ENCODE measurements at regions not wholly inside any gene's neighbourhood (a gene's known extent, or its start where the extent isn't known, plus 50 kb on each side); places are given as distances from the start of the nearest gene placed in this dataset.

DNA sequence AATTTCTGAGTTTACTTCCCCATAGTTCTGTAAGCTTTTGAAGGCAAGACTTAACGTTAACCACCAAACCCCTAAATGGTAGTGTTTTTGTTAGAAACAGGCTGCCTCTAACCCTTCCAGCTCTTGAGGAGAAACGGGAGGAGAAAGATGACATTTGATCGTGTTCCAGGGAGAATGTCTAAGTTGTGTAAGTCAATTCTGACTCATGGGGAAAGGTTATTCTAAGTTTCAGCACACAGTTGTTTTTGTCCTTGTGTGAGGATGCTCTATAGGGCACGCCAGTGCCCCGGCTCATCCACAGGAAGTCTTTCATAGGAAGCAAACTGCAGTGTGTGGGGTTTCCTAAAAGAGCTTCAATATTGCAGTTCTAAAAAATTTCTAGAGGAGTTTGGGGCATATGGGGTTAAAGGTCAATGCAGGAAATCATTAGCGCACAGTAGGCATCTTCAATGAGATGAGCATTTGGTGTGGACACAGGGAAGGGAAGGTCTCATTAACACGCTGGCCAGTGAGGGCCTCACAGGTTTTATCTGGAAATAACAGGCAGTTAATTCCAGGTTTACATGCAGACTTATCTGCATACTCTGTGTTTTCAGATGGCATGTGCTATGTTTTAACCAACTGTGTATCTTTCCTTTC lies 638.2 kb upstream of the IGFBP3 start:
- H2AFZ ChIP-seq (ENCODE audit: low read length): no peak overlapping the region

More for the DNA sequence above, 638.2 kb upstream of the IGFBP3 start:
- Histone ChIP-seq H3K56ac (replicated peaks; ENCODE audit: insufficient read length, low read depth, low read length) (no peak overlapping the region), H3K9ac (replicated peaks in 1 of 4; ENCODE audit: extremely low read depth in 1 of 4, low read depth in 3 of 4, low read length in 3 of 4) (no peak overlapping the region), H3K9me3 (ENCODE audit: insufficient read depth in 2 of 2, low read depth in 1 of 2, low read length in 1 of 2) (no peaks in the 10 kb centered on the region), H4K91ac (replicated peaks; ENCODE audit: insufficient read length, low read length) (no peak overlapping the region), H2BK12ac (ENCODE audit: low read depth, low read length) (no peak overlapping the region), H4K5ac (ENCODE audit: insufficient read length, low read depth, low read length) (no peak overlapping the region), H2BK20ac (ENCODE audit: low read length) (no peak overlapping the region), H2BK120ac (replicated peaks; ENCODE audit: low read depth, low read length) (no peak overlapping the region), H2BK5ac (ENCODE audit: low read depth, low read length) (no peak overlapping the region), H3K27ac (ENCODE audit: low read depth, low read length) (no peak overlapping the region), H3K27me3 (replicated peaks in 1 of 4; ENCODE audit: control insufficient read depth in 3 of 4, extremely low read depth in 1 of 4, insufficient read depth in 3 of 4, low read length in 3 of 4) (no peaks in the 10 kb centered on the region), H2BK15ac (ENCODE audit: low read length) (no peak overlapping the region), H2AK5ac (ENCODE audit: low read depth, low read length) (no peak overlapping the region), H3K36me3 (ENCODE audit: control insufficient read depth in 2 of 4, insufficient read depth in 4 of 4, low read length in 3 of 4) (no peaks in the 10 kb centered on the region), H3K23me2 (ENCODE audit: low read depth, low read length) (no peaks in the 10 kb centered on the region), H3K4ac (replicated peaks; ENCODE audit: insufficient read length, low read depth, low read length) (no peak overlapping the region), H3K79me1 (ENCODE audit: low read depth, low read length) (no peaks in the 10 kb centered on the region), H4K20me1 (replicated peaks in 1 of 2; ENCODE audit: control insufficient read depth in 1 of 2, insufficient read depth in 2 of 2, low read length in 2 of 2) (no peaks in the 10 kb centered on the region), H3K18ac (ENCODE audit: extremely low read depth, low read length) (no peak overlapping the region), H3K23ac (ENCODE audit: insufficient read length) (no peak overlapping the region), H3K14ac (ENCODE audit: insufficient read length) (no peak overlapping the region), H3K79me2 (ENCODE audit: control insufficient read depth in 1 of 2, insufficient read depth in 2 of 2, low read length in 2 of 2) (no peaks in the 10 kb centered on the region), H3K4me3 (ENCODE audit: extremely low read depth in 1 of 4, insufficient read depth in 2 of 4, low read depth in 3 of 4, low read length in 4 of 4) (no peak overlapping the region), H3K4me1 (replicated peaks in 1 of 4; ENCODE audit: control insufficient read depth in 3 of 4, insufficient read depth in 4 of 4, low read length in 3 of 4) (no peaks in the 10 kb centered on the region), H4K8ac (ENCODE audit: extremely low read depth, insufficient read depth, low read length) (no peak overlapping the region), H3K4me2 (ENCODE audit: insufficient read depth in 1 of 2, low read depth in 2 of 2, low read length in 2 of 2) (no peak overlapping the region)
- ChIA-PET CTCF (ENCODE audit: partially characterized antibody) (interaction anchor here (0.6 kb wide), 3 partner anchors 75 to 641 kb away, joined by 3 to 4 read pairs (median 3); no protein-coding TSS in a partner anchor), POLR2A (ENCODE audit: partially characterized antibody) (no interaction called here)
- DNase-seq (ENCODE audit: low read depth in 1 of 2, low spot score in 2 of 2) (no peak), FAIRE-seq (no peak)
- WGBS, 2 experiments (ENCODE audit: extremely low coverage in 1 of 2, insufficient coverage in 1 of 2, insufficient read length in 1 of 2, insufficient replicate concordance in 2 of 2, low coverage in 1 of 2, low lambda C conversion rate in 2 of 2, missing lambda C conversion rate in 1 of 2): 91% methylated on average over 7 of the region's 7 CpGs; no CpG with 5 or more reads in 1 of the 2 experiments
- TF ChIP-seq PHF8 (conservative IDR thresholded peaks at IDR 0.05; ENCODE audit: low read depth, low read length) (no peak), NRF1 (IDR thresholded peaks at IDR 0.05; ENCODE audit: low read depth, low read length) (no peak), JUND (IDR thresholded peaks at IDR 0.05; ENCODE audit: low read length) (no peak)

Measured in H1 (cell line).